ENCODE measurements at regions not wholly inside any gene's neighbourhood (a gene's known extent, or its start where the extent isn't known, plus 50 kb on each side); places are given as distances from the start of the nearest gene placed in this dataset.

DNA sequence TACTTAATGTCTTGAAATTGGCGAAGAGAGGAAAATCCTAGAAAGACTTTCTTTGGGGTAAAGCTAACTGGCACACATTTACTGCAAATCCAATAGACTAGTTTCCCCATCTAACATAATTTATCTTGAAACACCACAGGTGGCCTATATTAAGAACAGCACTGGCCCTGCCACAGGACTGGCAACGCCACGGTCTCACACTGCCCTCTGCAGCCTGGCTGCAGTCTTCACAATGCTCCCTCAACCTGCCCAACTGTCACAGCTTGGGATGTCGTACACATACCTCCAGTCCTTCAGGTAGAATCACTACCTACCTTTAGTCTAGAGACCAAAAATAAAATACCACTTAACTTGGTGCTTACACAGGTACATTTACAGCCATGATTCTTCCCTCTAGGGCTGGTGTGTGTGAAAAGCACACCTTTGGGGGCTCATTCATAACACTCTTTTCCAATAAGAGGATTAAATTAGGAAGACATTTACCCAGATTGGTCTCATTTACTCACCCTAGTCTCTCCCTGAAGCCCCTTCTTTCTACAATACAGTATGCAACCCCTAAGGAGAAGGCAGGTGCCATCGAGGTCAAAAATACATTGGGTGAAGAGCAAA, 222.2 kb downstream of the C1D start:
- peak; percentile 68 for DNase-seq

DNA sequence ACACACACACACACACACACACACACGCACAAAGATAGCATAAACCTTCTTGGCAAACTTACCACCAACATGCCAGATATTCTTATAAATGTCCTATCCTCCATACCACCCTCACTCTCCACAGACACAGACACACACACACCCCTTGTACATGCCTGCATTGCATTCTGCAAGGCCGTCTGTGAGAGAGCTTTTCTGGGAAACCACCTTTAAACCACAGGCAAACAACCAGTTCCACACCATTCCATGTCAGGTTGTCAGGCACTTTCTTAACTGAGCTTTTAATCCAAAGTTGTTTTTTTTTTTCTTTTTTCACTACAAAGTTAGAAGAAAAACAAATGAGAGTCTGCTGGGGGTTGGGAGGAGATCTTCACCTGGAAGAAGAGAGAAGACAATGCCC, 221.1 kb downstream of the C1D start:
- DNase-seq, result no peak

GRCh38 chr2:67842375-67842959, 220.3 kb downstream of the C1D start:
- DNase-seq, result no peak

- DNase-seq, result no peak
Observed at GRCh38 chr2:67844024-67844540, 218.7 kb downstream of the C1D start.

- DNase-seq, result no peak
Observed at GRCh38 chr2:67845621-67846369, 217.0 kb downstream of the C1D start.

GRCh38 chr2:67846370-67847070, 216.3 kb downstream of the C1D start:
- DNase-seq, result peak; percentile 81

GRCh38 chr2:67848551-67849285, 214.1 kb downstream of the C1D start:
- DNase-seq, result no peak

DNA sequence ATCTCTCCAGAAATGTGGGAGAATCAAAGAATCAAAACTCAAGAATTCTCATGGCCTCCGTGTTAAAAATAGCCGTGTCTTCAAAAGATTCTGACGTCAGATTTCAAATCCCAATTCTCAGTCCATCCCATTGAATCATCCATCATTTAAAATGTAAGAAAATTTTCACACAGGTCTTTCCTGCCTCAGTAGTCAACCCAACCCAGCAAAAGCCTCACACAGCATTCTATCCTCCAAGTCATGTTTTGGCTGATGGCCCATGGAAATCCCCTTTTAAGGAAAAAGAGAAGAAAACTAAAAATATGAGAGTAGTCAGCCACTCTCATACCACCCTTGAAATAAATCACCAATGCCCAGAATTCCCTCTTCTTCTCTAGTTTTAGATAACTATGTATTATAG, 211.8 kb downstream of the C1D start:
- DNase-seq, result no peak

DNA sequence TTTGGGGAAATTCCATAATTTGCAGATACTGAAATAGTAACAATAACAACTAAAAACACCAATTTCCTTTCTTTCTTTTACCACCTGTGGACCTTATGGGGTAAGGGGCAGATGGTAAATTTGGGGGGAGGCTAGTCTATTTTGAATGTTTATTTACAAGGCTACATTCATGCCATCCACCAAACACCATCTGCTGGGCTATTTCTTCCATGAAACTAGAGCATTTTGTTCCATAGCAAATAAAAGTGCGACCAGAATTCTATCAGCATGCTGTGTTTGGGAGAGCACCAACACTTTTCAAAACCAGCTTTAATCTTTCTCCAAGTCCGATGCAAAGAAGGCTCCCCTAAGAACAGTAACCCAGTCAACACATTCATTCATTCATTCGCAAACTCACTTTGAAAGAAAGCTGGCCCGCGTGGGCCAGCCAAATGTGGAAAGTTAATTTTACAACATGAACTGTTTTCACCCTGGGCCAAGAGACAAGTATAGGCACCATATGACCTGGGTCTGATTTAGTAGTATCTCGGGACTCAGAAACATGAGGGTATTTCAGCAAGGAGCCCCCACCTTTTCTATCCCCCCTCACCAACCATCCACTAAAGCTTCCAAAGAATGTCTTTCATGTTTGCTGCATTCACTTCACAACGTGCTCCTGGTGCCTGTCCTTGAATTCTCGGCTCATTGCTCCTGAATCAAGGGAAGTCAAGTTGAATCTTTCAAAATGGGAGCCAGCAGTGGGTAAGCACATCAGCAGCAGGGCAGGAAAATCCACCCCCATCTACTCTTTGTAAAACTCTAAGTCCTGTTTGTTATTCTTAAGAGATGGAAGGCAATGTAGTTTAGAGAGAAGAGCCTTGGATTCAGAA, 210.6 kb downstream of the C1D start:
- no peak for DNase-seq

DNA sequence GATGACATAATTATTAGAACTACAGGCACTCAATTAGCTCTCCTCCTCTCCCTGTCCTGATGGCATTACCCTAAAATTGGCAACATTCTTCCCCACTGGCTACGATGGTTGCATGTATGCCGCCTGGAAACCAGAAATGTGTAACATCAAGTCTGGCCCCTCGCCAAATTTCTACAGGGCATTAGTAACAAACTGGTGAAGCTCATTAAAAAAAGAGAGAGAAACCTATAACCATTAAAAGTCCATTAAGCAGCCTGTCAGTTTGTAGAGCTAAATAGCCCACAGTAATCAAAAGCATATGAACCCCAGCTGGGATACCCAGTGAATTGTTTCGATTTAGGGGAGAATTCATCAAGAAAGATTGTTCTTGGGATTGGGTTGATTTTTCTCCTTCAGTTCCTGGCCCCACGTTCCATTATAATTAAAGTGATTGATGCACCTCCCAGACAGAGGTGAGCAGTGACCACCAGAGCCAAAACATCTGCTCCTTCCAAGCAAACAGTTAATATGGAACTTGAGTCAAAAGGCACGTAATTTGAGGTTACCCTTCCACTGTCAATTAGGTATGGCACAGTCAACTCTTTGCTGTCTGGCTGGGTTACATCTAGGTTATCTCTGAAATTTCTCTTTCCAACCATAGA, 208.6 kb downstream of the C1D start:
- DNase-seq, result no peak

DNA sequence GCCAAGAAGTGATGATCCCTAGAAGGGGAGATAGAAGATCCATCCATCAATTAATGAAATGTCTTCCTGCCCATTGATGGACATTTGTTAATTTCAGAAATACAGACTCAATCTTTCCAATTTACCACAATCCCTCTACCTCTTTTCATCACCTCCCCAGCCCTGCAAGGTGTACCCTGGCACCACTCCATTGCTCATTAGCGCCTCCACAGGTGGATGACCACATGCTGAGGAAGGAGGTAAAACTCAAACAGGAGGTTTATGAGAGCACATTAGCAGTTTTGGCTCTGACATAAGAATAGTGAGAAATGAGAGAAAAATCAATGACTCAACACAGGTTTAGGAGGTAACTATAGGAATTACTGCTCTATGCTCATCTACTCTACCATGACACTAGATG, 208.0 kb downstream of the C1D start:
- peak; percentile 2 for DNase-seq

- DNase-seq, result no peak
Observed at GRCh38 chr2:67856866-67857265, 205.9 kb downstream of the C1D start.

DNA sequence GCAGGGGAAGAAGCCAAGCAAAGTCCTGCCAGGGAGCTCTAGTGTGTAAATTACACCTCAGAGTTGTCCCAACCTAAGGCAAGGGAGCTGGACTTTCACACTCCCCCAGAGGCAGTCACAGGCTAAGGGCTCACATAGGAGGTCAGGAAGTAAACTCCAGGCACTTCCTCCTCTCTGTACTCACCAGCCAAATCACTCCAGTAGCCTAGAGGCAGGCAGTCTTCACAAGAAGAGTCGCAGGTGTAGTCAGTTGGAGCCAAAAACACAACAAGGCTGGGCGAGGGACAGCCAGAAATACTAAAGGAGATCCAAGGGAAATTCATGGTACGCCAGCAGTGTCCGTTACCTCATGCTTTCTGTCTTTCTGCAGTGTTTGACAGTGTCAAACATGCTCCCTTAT, 205.0 kb downstream of the C1D start:
- no peak for DNase-seq

GRCh38 chr2:67858886-67859285, 203.9 kb downstream of the C1D start:
- DNase-seq, result no peak

DNA sequence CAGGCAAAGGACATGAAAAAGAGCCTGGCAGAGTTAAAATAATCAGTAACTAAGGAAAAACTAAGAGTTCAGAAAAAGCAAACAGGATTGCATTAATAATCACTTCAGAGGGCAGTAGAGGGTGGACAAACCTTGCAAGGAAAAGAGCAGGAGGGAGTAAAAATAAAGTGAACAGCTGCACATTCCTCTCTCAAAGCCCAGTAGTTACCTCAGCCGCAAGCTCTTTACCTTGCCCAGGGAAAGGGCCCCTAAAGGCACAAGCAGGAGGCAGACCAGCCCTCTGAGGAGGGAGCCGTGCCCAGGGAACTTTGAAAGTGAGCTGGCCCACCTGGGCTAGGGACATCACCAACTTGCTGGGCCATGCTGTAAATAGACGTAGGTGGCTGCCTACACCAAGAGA, 196.9 kb downstream of the C1D start:
- no peak for DNase-seq

DNA sequence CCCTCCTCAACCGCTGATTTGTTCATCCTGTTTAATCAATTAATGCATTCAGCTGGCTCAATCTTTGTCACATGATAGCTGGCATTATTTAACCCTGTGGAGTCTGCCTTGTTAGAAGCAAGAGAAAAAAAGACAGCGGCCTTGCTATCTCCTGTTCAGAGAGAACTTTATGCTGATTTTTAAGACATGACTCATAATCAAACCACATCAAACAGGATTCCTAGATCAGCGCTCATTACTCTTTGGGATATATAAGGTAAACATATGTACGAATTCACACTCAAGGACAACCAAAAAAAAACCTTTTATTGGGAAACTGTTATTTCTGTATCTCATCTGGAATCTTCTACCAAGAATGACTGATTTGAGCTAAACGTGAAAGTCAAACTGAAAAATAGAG, 195.1 kb downstream of the C1D start:
- no peak for DNase-seq

GRCh38 chr2:67871686-67872412, 191.0 kb downstream of the C1D start:
- no peak for DNase-seq

DNA sequence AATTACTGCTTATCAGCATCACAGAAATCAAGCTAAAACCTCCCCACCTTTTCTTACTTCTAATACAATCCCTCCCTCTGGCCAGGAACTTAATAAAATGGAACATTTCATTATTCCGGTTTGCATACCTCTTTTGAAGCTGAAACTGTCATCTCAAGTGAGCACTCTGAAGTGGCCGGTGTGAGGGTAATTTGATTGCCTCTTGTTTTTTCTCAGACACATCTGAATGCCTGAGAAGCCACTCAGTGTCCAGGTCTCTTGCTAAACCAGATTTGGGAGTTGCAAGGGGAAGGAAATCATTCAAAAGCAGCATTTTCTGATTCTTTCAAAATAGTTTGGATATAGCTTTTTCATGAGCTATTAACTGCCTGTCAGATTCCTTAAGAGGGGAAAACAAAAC, 190.3 kb downstream of the C1D start:
- no peak for DNase-seq

GRCh38 chr2:67873916-67874315, 188.9 kb downstream of the C1D start:
- DNase-seq, result no peak

DNA sequence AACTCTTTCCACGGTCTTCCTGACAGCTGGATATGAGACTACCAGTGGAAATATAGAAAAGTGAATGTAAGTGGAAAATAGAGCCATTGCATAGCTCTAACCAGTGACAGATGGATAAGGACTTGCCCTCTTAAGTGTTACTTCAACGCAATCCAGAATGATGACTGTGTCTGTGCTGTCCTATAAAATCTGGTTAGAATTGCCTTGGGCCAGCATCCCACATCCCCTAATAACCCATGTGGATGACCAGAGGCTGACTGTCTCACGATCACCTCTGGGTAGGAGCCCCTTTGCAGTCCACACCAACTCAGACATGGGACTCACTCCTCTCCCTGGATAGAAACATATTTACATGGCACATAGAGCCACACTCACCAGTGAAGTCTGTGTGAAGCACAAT, 186.6 kb downstream of the C1D start:
- DNase-seq, result no peak

DNA sequence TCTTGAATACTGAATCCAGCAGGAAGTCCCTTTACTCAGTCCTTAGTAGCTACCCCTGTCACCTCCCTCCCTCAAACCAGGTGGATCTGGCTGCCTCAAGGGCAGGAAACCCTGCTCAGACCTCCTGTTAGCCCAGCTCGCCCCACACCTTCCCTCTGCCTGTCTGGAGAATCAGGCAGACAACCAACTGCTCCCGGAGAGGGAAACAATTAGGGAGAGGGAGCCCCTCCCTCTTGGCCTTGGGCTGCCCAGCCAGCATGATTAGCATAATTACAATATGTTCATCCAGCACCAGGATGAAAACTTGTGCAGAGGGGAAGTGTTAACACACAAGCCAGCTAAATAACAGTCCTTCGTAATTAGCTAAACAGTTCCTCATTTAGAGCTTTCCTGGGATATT, 185.5 kb downstream of the C1D start:
- no peak for DNase-seq

Data from hematopoietic multipotent progenitor cell treated with erythropoietin and hydrocortisone succinate and interleukin-3 and kit ligand, for 6 days (in vitro differentiated cells).